ENCODE measurements at regions not wholly inside any gene's neighbourhood (a gene's known extent, or its start where the extent isn't known, plus 50 kb on each side); places are given as distances from the start of the nearest gene placed in this dataset.
A peak's percentile ranks its signal among the peaks of the same experiment; 100 is the strongest.

- Mint-ChIP-seq H3K9me3 (no peaks in the 10 kb centered on the region), H3K4me3 (no peak overlapping the region), H3K27ac (no peak overlapping the region), H3K27me3 (ENCODE audit: low read depth) (no peaks in the 10 kb centered on the region), H3K4me1 (peaks cover 17% of the 10 kb centered on the region), H3K36me3 (peaks cover 4% of the 10 kb centered on the region)
- no peak for TF ChIP-seq CTCF (IDR thresholded peaks at IDR 0.05; ENCODE audit: unreplicated experiment)
- no peak for DNase-seq (ENCODE audit: low spot score in 2 of 2, unreplicated experiment in 2 of 2)
These were observed 266.7 kb downstream of the HAUS1 start for GRCh38 chr18:46370898-46371297.

DNA sequence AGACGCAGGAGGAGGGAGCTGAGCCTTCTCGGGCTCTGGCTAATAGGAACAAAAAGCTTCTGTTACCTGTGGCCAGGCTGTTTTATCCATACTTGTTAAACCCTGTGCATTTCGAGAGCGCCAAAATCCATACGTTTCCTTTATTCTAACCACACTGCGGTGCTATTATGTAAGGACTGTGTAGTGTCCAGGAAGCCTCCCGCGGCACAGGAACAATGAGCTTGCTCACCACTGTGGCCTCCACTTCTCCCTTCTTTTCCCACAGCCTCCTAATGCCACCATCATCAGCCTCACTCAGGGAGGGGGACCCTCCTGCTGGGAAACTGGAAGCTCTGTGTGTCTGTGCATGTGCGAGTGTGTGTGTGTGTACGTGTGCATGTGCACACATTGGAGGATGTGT lies 268.5 kb downstream of the HAUS1 start:
- no peak for DNase-seq (ENCODE audit: low spot score in 2 of 2, unreplicated experiment in 2 of 2)
- peaks cover 17% of the 10 kb centered on the region for H3K4me1 Mint-ChIP-seq
- no peak for TF ChIP-seq CTCF (IDR thresholded peaks at IDR 0.05; ENCODE audit: unreplicated experiment)
- H3K9me3 Mint-ChIP-seq = no peaks in the 10 kb centered on the region
- peaks cover 4% of the 10 kb centered on the region for H3K36me3 Mint-ChIP-seq
- no peak overlapping the region for H3K27ac Mint-ChIP-seq
- no peaks in the 10 kb centered on the region for H3K27me3 Mint-ChIP-seq (ENCODE audit: low read depth)
- H3K4me3 Mint-ChIP-seq = no peak overlapping the region

- no peak overlapping the region for H3K27ac Mint-ChIP-seq
- peaks cover 4% of the 10 kb centered on the region for H3K36me3 Mint-ChIP-seq
- DNase-seq (ENCODE audit: low spot score in 2 of 2, unreplicated experiment in 2 of 2) = no peak
- H3K27me3 Mint-ChIP-seq (ENCODE audit: low read depth) = no peaks in the 10 kb centered on the region
- H3K4me1 Mint-ChIP-seq = peaks cover 17% of the 10 kb centered on the region
- TF ChIP-seq CTCF (IDR thresholded peaks at IDR 0.05; ENCODE audit: unreplicated experiment) = no peak
- no peak overlapping the region for H3K4me3 Mint-ChIP-seq
- H3K9me3 Mint-ChIP-seq = no peaks in the 10 kb centered on the region
These were observed 268.9 kb downstream of the HAUS1 start for GRCh38 chr18:46373131-46373530.

- DNase-seq (ENCODE audit: low spot score in 2 of 2, unreplicated experiment in 2 of 2) = no peak
- Mint-ChIP-seq H3K4me1 (peaks cover 17% of the 10 kb centered on the region), H3K27ac (no peak overlapping the region), H3K27me3 (ENCODE audit: low read depth) (no peaks in the 10 kb centered on the region), H3K36me3 (peaks cover 4% of the 10 kb centered on the region), H3K4me3 (no peak overlapping the region), H3K9me3 (no peaks in the 10 kb centered on the region)
- TF ChIP-seq CTCF (IDR thresholded peaks at IDR 0.05; ENCODE audit: unreplicated experiment) = no peak
These were observed 269.6 kb downstream of the HAUS1 start for GRCh38 chr18:46373791-46374190.

GRCh38 chr18:46374850-46375249 lies 270.7 kb downstream of the HAUS1 start:
- H3K27me3 Mint-ChIP-seq (ENCODE audit: low read depth) = no peaks in the 10 kb centered on the region
- no peaks in the 10 kb centered on the region for H3K9me3 Mint-ChIP-seq
- no peak overlapping the region for H3K27ac Mint-ChIP-seq
- H3K36me3 Mint-ChIP-seq = peaks cover 4% of the 10 kb centered on the region
- peak; percentile 45 to 80 for DNase-seq (ENCODE audit: low spot score in 2 of 2, unreplicated experiment in 2 of 2)
- peaks cover 17% of the 10 kb centered on the region for H3K4me1 Mint-ChIP-seq
- H3K4me3 Mint-ChIP-seq = no peak overlapping the region
- TF ChIP-seq CTCF (IDR thresholded peaks at IDR 0.05; ENCODE audit: unreplicated experiment) = no peak

DNA sequence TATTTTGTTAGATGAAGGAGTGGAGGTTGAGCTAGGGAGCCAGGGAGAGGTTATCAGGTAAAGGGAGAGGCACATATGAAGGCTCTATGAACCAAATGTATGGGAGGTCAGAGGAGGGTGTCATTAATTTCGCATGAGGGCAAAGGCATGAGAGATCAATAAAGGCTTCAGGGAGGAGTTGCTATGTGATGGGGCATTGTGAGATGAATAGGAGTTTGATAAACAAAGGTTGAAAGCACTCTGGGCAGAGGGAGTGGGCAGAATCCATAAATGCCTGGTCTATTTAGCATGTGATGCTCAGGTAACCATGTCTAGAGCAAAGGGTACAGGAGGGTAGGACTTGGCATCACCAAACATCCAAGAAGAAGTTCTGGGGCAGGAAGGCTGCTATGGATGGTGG lies 273.4 kb downstream of the HAUS1 start:
- Mint-ChIP-seq H3K4me3 (no peak overlapping the region), H3K27me3 (ENCODE audit: low read depth) (no peaks in the 10 kb centered on the region), H3K9me3 (no peaks in the 10 kb centered on the region), H3K36me3 (no peaks in the 10 kb centered on the region), H3K4me1 (peaks cover 17% of the 10 kb centered on the region), H3K27ac (no peak overlapping the region)
- TF ChIP-seq CTCF (IDR thresholded peaks at IDR 0.05; ENCODE audit: unreplicated experiment) = no peak
- no peak for DNase-seq (ENCODE audit: low spot score in 2 of 2, unreplicated experiment in 2 of 2)
